Activated T-cell treated with anti-CD3 and anti-CD28 coated beads, Interleukin-2, amount 50 U/mL, for 72 hours (primary cell): ENCODE measurements at regions not wholly inside any gene's neighbourhood (a gene's known extent, or its start where the extent isn't known, plus 50 kb on each side); places are given as distances from the start of the nearest gene placed in this dataset.

Source experiments
- ATAC-seq, 2 donors: fragments of 150-1000 bp; cut with Tn5 transposase; replicated peaks in 1 of 2; 2 replicates each; pipeline ENCODE4 v1.10.0; 2021; ENCODE audit warnings: moderate library complexity in 2 of 2, mild to moderate bottlenecking in 1 of 2
- DNase-seq, 2 donors: peaks; one replicate each; pipeline ENCODE4 v3.0.0; 2021 to 2022; ENCODE audit warnings: mixed read lengths in 1 of 2
- H3K27ac Mint-ChIP-seq: one replicate; pipeline ENCODE4 v1.8.0; 2022; ENCODE audit warnings: mild to moderate bottlenecking, moderate library complexity, mixed read lengths
- H3K27me3 Mint-ChIP-seq: one replicate; pipeline ENCODE4 v1.8.0; 2022; ENCODE audit warnings: low read depth, mixed read lengths
- H3K36me3 Mint-ChIP-seq, 2 donors: one replicate each; pipeline ENCODE4 v1.8.0; 2022; ENCODE audit warnings: mixed read lengths in 2 of 2, mild to moderate bottlenecking in 1 of 2; ENCODE audit not compliant: insufficient read depth in 2 of 2
- H3K4me1 Mint-ChIP-seq: one replicate; pipeline ENCODE4 v1.8.0; 2022; ENCODE audit warnings: low read depth, mixed read lengths
- H3K4me3 Mint-ChIP-seq, 2 donors: one replicate each; pipeline ENCODE4 v1.8.0; 2022; ENCODE audit warnings: mild to moderate bottlenecking in 2 of 2, mixed read lengths in 2 of 2, moderate library complexity in 2 of 2
- H3K9me3 Mint-ChIP-seq, 2 donors: one replicate each; pipeline ENCODE4 v1.8.0; 2022; ENCODE audit warnings: mixed read lengths in 2 of 2

DNA sequence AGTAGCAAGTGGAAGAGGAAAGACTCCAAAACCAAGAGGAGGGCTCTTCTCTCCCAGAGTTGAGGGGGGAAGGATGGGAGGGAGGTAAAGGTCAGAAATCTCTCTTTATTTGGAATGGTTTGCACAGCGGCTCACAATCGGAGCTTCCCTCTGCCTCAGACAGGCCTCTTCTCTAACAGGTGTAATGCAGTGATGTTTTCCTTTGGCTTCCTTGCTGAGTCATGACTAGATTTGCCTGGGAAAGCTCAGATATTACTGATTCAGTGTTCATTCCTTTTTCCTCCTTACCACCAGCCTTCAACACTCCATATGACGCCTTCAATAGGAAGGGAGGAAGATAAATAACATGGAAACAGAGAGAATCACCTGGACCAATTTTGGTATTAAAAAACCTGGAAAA, 136.6 kb downstream of the RNF152 start:
- ATAC-seq (no peak), DNase-seq (no peak)
- Mint-ChIP-seq H3K36me3 (no peaks in the 10 kb centered on the region), H3K9me3 (peaks cover 0 to 1% of the 10 kb centered on the region in 2 donors), H3K4me3 (no peak overlapping the region), H3K4me1 (no peaks in the 10 kb centered on the region), H3K27ac (no peak overlapping the region), H3K27me3 (peaks cover 14% of the 10 kb centered on the region)

DNA sequence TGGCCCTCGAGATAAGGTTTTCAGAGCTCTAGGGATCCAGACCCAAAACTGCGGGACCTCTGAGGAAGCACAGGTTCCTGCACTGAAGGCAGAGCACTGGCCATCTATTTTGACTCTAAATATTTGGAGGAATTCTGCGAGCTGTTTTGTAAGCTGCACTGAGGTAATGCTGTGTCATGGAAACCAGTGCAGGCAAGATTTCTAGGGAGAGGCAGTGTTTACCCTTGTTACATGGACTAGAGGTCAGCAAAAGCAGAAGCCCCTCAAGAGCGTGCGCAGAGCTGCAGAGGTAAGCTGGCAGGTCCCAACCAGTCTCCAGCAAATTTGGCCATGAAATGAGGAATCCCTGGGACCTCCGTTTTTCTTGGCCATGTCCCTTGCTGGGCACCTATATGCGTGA, 137.3 kb downstream of the RNF152 start:
- H3K27ac Mint-ChIP-seq, result no peak overlapping the region
- no peak overlapping the region for H3K4me3 Mint-ChIP-seq
- H3K36me3 Mint-ChIP-seq, result no peaks in the 10 kb centered on the region
- no peak for ATAC-seq
- H3K9me3 Mint-ChIP-seq, result peaks cover 0 to 1% of the 10 kb centered on the region in 2 donors
- DNase-seq, result no peak
- H3K4me1 Mint-ChIP-seq, result no peaks in the 10 kb centered on the region
- peaks cover 13% of the 10 kb centered on the region for H3K27me3 Mint-ChIP-seq

DNA sequence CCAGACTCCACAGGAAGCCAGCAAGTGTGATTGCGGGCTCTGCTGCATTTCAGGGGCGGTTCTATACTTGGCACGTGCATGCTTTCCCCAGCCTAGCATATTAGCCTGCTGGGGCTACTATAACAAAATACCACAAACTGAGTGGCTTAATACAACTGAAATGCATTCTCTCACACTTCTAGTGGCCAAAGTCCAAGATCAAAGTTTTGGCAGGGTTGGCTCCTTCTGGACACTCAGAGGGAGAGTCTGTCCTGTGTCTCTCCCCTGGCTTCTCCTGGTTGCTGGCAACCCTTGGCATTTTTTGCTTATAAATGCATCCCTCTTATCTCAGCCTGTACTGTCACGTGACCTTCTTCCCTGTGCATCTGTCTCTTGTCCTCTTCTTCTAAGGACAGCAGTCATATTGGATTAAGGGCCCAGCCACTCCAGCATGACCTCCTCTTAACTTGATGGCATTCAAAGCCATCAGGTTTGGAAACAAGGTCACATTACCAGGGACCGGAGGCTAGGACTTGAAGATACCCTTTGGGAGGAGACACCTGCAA, 138.7 kb downstream of the RNF152 start:
- ATAC-seq (no peak), DNase-seq (no peak)
- Mint-ChIP-seq H3K27ac (no peak overlapping the region), H3K36me3 (no peaks in the 10 kb centered on the region), H3K4me3 (no peak overlapping the region), H3K27me3 (peaks cover 5% of the 10 kb centered on the region), H3K9me3 (no peaks in the 10 kb centered on the region), H3K4me1 (no peaks in the 10 kb centered on the region)

DNA sequence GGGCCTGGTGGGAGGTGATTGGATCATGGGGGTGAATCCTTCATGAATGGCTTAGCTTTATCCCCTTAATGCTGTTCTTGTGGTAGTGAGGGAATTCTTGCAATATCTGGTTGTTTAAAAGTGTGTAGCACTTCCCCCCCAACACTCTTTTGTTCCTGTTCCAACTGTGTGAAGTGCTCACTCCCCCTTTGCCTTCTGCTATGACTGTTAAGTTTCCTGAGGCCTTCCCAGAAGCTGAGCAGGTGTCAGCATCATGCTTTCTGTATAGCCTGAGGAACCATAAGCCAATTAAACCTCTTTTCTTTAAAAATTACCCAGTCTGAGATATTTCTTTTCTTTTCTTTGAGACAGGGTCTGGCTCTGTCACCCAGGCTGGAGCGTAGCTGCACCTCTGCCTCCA, 139.4 kb downstream of the RNF152 start:
- Mint-ChIP-seq H3K4me1 (no peaks in the 10 kb centered on the region), H3K4me3 (no peak overlapping the region), H3K27me3 (peaks cover 7% of the 10 kb centered on the region), H3K27ac (no peak overlapping the region), H3K9me3 (no peaks in the 10 kb centered on the region), H3K36me3 (no peaks in the 10 kb centered on the region)
- ATAC-seq (no peak), DNase-seq (no peak)

DNA sequence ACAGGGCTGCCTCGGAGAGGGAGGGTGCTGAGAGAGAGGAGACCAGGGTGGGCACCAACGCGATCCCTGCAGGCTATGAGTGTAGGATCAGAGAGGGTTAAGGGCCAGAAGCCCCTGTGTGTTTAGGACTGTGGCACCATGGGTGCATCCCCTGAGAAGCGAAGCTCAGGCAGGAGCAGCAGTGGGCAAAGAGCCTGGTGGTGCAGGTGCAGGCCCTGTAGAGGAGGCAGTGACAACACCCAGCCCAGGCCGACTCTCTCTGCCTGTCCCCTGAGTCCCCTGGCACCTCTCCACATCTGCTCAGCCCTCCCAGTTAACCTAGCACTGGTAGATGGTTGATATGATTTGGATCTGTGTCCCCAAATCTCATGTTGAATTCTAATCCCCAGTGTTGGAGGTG, 139.8 kb downstream of the RNF152 start:
- ATAC-seq (no peak), DNase-seq (no peak)
- H3K4me1 Mint-ChIP-seq, result no peaks in the 10 kb centered on the region
- H3K9me3 Mint-ChIP-seq, result no peaks in the 10 kb centered on the region
- H3K27ac Mint-ChIP-seq, result no peak overlapping the region
- H3K4me3 Mint-ChIP-seq, result no peak overlapping the region
- no peaks in the 10 kb centered on the region for H3K36me3 Mint-ChIP-seq
- peaks cover 7% of the 10 kb centered on the region for H3K27me3 Mint-ChIP-seq

DNA sequence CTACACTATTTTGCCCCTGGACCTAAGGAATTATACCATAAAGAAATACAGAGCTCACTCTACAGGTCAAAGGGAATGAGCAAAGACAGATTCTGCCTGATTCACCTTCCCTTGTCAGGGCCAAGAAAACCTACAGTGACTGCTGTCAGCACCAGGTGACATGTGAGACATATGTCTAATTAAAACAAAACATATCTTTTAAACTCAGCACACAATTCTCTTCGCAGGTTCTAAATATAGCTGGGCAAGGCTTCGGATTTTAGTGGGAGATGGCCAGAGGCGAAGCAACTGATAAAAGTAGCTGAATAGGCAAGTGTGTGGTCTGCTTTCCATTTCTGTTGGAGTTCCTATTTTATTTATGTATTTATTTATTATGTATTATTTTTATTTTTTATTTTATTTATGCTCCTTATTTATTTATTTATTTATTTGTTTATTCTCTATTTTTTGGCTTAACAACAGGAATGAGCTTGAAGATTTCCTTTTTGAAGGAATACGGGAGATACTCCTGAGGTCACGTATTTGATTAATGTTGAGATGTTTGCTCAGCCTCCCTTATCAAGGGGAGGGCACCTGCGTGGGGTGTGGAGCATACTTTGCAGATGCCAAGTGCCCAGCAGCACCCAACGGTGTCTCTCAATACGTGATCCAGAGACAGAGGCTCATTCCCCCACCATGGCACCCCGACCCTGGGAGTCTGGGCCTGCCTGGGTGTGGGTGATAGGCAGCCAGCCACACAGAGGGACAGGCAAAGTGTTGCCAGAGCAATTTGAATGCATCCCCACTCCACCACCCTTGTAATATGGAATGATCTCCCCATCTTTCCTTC, 141.8 kb downstream of the RNF152 start:
- ATAC-seq (no peak), DNase-seq (no peak)
- Mint-ChIP-seq H3K4me1 (no peaks in the 10 kb centered on the region), H3K9me3 (no peaks in the 10 kb centered on the region), H3K36me3 (no peaks in the 10 kb centered on the region), H3K27ac (no peak overlapping the region), H3K4me3 (no peak overlapping the region), H3K27me3 (peaks cover 11% of the 10 kb centered on the region)

DNA sequence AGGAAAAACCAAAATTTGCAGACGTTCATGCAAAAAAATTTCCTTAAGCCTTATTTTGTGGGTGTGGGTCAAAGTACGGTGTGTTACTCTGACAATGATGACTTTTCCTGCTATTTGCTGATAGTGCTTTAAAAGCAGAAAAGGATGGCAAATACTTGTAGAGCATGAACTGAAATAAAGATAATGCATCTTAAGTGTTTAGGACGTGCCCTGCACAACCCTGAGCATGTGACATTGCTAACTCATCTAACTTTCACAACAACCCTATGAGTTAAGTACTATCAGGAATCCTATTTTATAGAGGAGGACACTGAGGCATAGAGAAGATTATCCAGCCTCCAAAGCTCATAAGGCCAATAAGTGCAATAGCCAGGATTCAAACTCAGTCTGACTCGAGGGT, 143.3 kb downstream of the RNF152 start:
- Mint-ChIP-seq H3K4me1 (no peaks in the 10 kb centered on the region), H3K27me3 (peaks cover 19% of the 10 kb centered on the region), H3K36me3 (no peaks in the 10 kb centered on the region), H3K9me3 (no peaks in the 10 kb centered on the region), H3K27ac (no peak overlapping the region), H3K4me3 (no peak overlapping the region)
- no peak for ATAC-seq
- no peak for DNase-seq

DNA sequence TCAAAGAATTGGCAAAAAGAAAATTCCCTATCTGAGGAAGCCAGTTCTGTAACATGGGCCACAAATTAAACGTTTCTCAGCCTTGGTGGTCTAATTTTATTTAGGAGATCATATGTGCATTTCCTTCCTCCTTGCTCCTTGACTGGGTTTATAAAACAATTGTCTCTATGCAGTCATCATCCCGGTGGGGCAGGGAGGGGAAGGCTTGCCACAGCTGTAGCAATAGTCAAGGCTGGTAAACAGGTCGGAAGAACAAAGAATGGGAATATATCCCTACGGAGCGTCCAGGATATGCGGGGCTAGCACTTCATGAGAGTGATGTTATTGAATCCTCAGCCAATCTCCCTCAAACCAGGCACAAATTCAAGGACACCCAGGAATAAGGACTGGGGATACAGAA, 143.8 kb downstream of the RNF152 start:
- no peak for DNase-seq
- Mint-ChIP-seq H3K36me3 (no peaks in the 10 kb centered on the region), H3K27me3 (peaks cover 19% of the 10 kb centered on the region), H3K4me3 (no peak overlapping the region), H3K27ac (no peak overlapping the region), H3K4me1 (no peaks in the 10 kb centered on the region), H3K9me3 (no peaks in the 10 kb centered on the region)
- no peak for ATAC-seq

DNA sequence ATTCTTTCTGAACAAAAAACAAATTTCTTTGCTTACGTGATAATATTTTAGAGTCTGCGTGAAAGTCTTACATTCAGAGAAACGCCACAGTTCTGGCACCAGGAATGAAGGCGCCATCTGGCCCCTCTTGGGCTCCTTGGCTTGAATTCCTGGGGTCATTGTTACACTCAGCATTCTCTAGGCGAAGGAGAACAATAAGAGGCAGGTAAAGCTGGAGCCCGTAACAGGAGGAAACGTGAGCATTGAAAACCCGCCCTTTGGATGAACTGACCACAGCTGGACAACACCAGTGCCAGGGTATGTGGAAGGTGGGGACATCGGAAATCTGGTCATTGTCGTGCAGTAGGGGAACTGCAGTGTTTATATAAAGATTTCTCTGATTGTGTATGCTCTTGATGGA, 144.8 kb downstream of the RNF152 start:
- Mint-ChIP-seq H3K9me3 (no peaks in the 10 kb centered on the region), H3K4me1 (no peaks in the 10 kb centered on the region), H3K36me3 (no peaks in the 10 kb centered on the region), H3K27me3 (peaks cover 19% of the 10 kb centered on the region), H3K27ac (no peak overlapping the region), H3K4me3 (no peak overlapping the region)
- ATAC-seq (no peak), DNase-seq (no peak)

DNA sequence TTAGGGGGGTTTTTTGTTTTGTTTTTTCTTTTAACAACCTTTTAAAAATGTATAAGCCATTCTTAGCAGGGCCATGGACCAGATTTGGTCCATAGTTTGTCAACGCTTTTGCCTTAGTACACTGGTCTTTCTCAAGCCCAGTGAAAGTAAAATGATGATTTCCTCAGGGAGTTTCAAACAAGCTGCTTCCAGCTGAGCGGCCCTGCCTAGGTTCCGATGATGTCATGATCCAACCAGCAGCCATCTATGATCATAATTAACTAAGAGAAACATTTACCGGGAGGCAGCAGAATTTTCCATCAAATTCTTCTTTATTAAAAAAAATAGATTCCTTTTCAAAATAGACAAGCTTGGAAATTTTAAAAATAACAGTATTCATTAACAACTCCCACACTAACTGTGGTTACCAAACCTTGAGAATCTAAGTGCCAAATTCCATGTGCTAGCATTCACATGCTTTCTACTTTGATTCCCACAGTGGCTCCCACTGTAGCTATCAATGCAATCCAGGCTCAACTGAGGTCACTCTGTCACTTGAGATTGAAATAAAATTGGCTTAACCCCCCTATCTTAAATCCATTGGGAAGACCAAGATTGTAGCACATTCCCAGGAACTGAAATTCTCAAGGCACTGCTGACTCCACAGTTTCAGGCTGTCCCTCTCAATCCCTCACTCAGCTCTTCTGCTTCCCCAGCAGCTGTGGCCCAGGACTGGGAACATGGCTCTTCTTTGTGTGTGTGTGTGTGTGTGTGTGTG, 148.9 kb downstream of the RNF152 start:
- no peak overlapping the region for H3K4me3 Mint-ChIP-seq
- H3K27me3 Mint-ChIP-seq, result peaks cover 15% of the 10 kb centered on the region
- no peaks in the 10 kb centered on the region for H3K9me3 Mint-ChIP-seq
- ATAC-seq, result no peak
- DNase-seq, result no peak
- H3K27ac Mint-ChIP-seq, result no peak overlapping the region
- H3K4me1 Mint-ChIP-seq, result no peaks in the 10 kb centered on the region
- no peaks in the 10 kb centered on the region for H3K36me3 Mint-ChIP-seq

DNA sequence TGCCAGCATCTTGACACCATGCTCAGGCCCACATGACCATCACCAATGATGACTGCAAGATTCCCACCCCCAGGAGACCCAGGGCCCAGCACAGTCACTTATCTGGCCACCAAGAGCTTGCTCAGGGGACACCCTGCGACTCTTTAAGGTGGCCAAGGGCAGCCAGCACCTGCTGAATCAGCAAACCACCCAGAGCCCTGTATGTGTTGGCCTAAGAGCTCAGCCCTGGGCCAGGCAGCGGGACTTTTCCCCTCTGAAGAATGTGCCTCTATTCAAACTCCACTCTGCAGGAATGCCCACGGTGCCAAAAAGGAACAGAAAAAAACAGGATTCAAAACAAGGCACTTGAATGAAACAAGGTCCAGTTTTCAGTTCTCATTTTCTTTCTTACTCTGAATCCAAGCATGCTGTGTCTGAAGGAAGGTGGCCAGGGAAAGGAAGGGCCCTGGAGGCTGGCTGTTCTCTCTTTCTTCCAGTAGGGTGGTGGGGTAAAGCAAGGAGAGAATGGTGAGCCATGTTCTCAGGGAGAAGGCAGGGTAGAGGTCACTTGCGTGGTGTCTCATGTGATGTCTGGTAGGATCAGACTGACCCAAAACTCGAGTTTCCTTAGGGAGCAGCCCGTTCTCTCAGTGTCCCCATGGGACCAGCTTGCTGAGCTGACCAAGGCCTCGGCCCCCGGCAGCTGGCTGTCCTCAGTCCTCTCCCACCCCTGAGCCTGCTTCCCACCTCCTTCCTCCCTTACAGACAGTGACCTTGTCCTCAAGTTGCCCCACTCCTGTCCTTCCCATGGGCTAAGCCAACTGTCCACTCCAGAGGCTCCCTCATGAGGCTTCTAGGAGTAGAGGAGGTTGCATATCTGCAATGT, 150.0 kb downstream of the RNF152 start:
- no peaks in the 10 kb centered on the region for H3K36me3 Mint-ChIP-seq
- DNase-seq (no peak), ATAC-seq (no peak)
- no peaks in the 10 kb centered on the region for H3K9me3 Mint-ChIP-seq
- H3K27me3 Mint-ChIP-seq, result peaks cover 10% of the 10 kb centered on the region
- no peak overlapping the region for H3K4me3 Mint-ChIP-seq
- no peaks in the 10 kb centered on the region for H3K4me1 Mint-ChIP-seq
- no peak overlapping the region for H3K27ac Mint-ChIP-seq

DNA sequence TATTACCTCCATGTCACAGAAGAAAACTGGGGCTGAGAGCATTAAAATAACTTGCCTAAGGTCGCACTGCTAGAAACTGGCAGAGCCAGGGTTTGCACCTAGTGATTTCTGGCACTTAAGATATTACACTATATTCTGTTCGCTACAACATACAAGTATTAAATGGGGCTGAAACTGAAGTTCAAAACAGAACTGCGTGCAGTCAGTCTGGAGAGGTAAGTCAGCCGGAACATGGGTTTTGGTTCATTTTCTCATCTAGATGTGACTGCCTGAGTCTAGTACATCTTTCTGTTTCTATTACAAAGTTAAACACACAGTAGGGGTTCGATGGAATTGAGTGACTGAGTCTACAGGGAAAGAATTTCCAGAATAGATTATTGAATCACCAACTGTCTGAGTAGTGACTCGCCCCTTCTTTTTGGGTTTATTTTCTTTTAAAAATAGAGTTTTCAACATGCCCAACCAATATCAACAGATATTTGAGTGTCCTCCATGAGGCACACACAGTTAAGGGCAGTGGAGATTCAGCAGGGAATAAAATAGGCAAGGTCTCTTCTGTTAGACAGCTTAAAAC, 150.8 kb downstream of the RNF152 start:
- Mint-ChIP-seq H3K4me1 (no peaks in the 10 kb centered on the region), H3K9me3 (no peaks in the 10 kb centered on the region), H3K36me3 (no peaks in the 10 kb centered on the region), H3K27ac (no peak overlapping the region), H3K4me3 (no peak overlapping the region), H3K27me3 (peaks cover 7% of the 10 kb centered on the region)
- no peak for ATAC-seq
- no peak for DNase-seq
